OCI-LY1 (cell line): ENCODE measurements at regions not wholly inside any gene's neighbourhood (a gene's known extent, or its start where the extent isn't known, plus 50 kb on each side); places are given as distances from the start of the nearest gene placed in this dataset.

ENCODE experiments used
- H2AFZ ChIP-seq: fragments of 200-600 bp; sonication (generic), shearing (Covaris generic); 2 replicates; pipeline ENCODE4 v1.6.0; 2014; ENCODE audit warnings: antibody characterized with exemption, mild to moderate bottlenecking, low read length
- H3F3A ChIP-seq: fragments of 200-600 bp; sonication (generic), shearing (Covaris generic); 2 replicates; pipeline ENCODE4 v1.6.0; 2014; ENCODE audit warnings: mild to moderate bottlenecking, antibody characterized with exemption, low read length, moderate library complexity; ENCODE audit not compliant: insufficient read depth
- H3K27ac ChIP-seq: fragments of 200-600 bp; sonication (generic); 2 replicates; pipeline ENCODE4 v1.5.1; 2014; ENCODE audit warnings: low read length, mixed run types, mild to moderate bottlenecking, low read depth; ENCODE audit not compliant: poor library complexity, severe bottlenecking
- H3K27me3 ChIP-seq: fragments of 200-600 bp; sonication (generic); 2 replicates; pipeline ENCODE4 v1.6.0; 2014; ENCODE audit warnings: antibody characterized with exemption, mild to moderate bottlenecking, low read length, moderate library complexity; ENCODE audit not compliant: insufficient read depth
- H3K36me3 ChIP-seq: fragments of 200-600 bp; sonication (generic); 2 replicates; pipeline ENCODE4 v1.6.1; 2014; ENCODE audit warnings: mild to moderate bottlenecking, antibody characterized with exemption, low read length, moderate library complexity, mixed read lengths; ENCODE audit not compliant: insufficient read depth
- H3K4me1 ChIP-seq: fragments of 200-600 bp; sonication (generic); 2 replicates; pipeline ENCODE4 v1.5.1; 2014; ENCODE audit warnings: mild to moderate bottlenecking, low read length, moderate library complexity; ENCODE audit not compliant: insufficient read depth, severe bottlenecking
- H3K4me2 ChIP-seq: fragments of 200-600 bp; sonication (generic), shearing (Covaris generic); 2 replicates; pipeline ENCODE4 v1.6.1; 2014; ENCODE audit warnings: low read length
- H3K4me3 ChIP-seq: fragments of 200-600 bp; sonication (generic); 2 replicates; pipeline ENCODE4 v1.5.1; 2014; ENCODE audit warnings: low read length, low read depth, mild to moderate bottlenecking, mixed read lengths; ENCODE audit not compliant: poor library complexity, severe bottlenecking
- H3K79me2 ChIP-seq: fragments of 200-600 bp; shearing (Covaris generic); 2 replicates; pipeline ENCODE4 v1.6.1; 2016; ENCODE audit warnings: mixed run types, low read length, mixed read lengths; ENCODE audit not compliant: insufficient read depth
- H3K9ac ChIP-seq: fragments of 200-600 bp; sonication (generic), shearing (Covaris generic); 2 replicates; pipeline ENCODE4 v1.6.1; 2014; ENCODE audit warnings: mild to moderate bottlenecking, low read length, mixed read lengths
- H3K9me2 ChIP-seq: fragments of 200-600 bp; sonication (generic), shearing (Covaris generic); 2 replicates; pipeline ENCODE4 v1.6.1; 2014; ENCODE audit warnings: low read depth, mild to moderate bottlenecking, low read length, mixed read lengths
- H3K9me3 ChIP-seq: fragments of 200-600 bp; shearing (Covaris generic); 2 replicates; pipeline ENCODE4 v1.6.1; 2014; ENCODE audit warnings: low read length, mixed read lengths
- H4K20me1 ChIP-seq: fragments of 200-600 bp; sonication (generic), shearing (Covaris generic); 2 replicates; pipeline ENCODE4 v1.6.0; 2016; ENCODE audit warnings: mild to moderate bottlenecking, low read length; ENCODE audit not compliant: insufficient read depth
- EZH2 ChIP-seq: fragments of 200-600 bp; sonication (generic), shearing (Covaris generic); IDR thresholded peaks from 2 replicates; pipeline ENCODE4 v1.8.0; 2017; ENCODE audit warnings: borderline replicate concordance, mixed run types, mild to moderate bottlenecking, antibody characterized with exemption, low read length, moderate library complexity, mixed read lengths
- TF ChIP-seq, protein P1 (sequence below): fragments of 200-600 bp; sonication (generic), shearing (Covaris generic); IDR thresholded peaks from 2 replicates; pipeline ENCODE4 v1.5.1; 2017; ENCODE audit warnings: mild to moderate bottlenecking, antibody characterized with exemption, low read length, moderate library complexity, mixed read lengths

DNA sequence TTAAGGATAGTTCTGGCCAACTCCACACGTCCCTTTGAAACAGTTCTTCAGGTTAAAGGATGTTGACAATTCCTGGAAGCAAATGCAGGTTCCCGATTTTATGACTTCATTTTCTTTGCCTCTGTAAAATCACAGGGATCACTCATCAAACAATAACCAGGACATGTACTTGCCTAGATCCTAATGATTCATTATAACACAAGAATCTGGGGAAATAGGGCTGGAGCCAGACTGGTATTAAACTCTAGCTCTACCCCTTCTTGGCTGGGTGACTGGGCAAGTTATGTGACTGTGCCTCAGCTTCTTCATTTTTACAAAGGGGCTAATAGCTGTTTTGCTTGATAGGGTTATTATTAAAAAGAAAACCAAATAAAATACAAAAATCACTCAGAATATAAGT is 56.0 kb upstream of the KCND2 start:
- Histone ChIP-seq H4K20me1 (no peaks in the 10 kb centered on the region), H3K9me2 (no peaks in the 10 kb centered on the region), H3K4me2 (no peak overlapping the region), H3K4me3 (no peak overlapping the region), H3K27ac (no peak overlapping the region), H3K4me1 (no peaks in the 10 kb centered on the region), H3K27me3 (no peaks in the 10 kb centered on the region), H2AFZ (no peak overlapping the region), H3K36me3 (no peaks in the 10 kb centered on the region), H3F3A (no peaks in the 10 kb centered on the region), H3K9me3 (no peaks in the 10 kb centered on the region), H3K9ac (no peak overlapping the region), H3K79me2 (no peaks in the 10 kb centered on the region)
- no peak for TF ChIP-seq EZH2
- TF ChIP-seq, protein P1, sequence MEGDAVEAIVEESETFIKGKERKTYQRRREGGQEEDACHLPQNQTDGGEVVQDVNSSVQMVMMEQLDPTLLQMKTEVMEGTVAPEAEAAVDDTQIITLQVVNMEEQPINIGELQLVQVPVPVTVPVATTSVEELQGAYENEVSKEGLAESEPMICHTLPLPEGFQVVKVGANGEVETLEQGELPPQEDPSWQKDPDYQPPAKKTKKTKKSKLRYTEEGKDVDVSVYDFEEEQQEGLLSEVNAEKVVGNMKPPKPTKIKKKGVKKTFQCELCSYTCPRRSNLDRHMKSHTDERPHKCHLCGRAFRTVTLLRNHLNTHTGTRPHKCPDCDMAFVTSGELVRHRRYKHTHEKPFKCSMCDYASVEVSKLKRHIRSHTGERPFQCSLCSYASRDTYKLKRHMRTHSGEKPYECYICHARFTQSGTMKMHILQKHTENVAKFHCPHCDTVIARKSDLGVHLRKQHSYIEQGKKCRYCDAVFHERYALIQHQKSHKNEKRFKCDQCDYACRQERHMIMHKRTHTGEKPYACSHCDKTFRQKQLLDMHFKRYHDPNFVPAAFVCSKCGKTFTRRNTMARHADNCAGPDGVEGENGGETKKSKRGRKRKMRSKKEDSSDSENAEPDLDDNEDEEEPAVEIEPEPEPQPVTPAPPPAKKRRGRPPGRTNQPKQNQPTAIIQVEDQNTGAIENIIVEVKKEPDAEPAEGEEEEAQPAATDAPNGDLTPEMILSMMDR, result no peak

DNA sequence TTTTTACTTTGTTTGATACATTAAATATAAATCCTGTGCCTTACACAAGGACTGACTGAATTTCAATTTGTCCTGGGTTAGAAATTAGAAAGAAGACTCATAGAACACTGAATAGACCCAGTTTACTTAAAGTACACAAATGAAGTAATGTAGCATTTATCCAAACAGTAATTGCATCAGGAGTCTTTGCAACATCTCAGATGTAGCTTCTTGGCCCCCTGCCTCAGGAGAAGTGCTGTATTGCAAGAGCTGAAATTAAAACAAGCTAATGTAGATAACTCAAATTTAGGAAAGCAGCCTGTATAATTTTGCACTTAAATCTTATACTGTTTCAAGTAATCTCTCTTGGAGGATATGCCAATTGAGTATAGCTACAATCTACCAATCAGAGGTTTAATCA is 54.3 kb upstream of the KCND2 start:
- Histone ChIP-seq H2AFZ (no peak overlapping the region), H3K4me1 (no peaks in the 10 kb centered on the region), H3K9me3 (no peaks in the 10 kb centered on the region), H3K9ac (no peak overlapping the region), H4K20me1 (no peaks in the 10 kb centered on the region), H3K36me3 (no peaks in the 10 kb centered on the region), H3K4me2 (no peak overlapping the region), H3K4me3 (no peak overlapping the region), H3K79me2 (no peaks in the 10 kb centered on the region), H3K27me3 (no peaks in the 10 kb centered on the region), H3K9me2 (no peaks in the 10 kb centered on the region), H3F3A (no peaks in the 10 kb centered on the region), H3K27ac (no peak overlapping the region)
- TF ChIP-seq, protein P1, result no peak
- no peak for TF ChIP-seq EZH2

DNA sequence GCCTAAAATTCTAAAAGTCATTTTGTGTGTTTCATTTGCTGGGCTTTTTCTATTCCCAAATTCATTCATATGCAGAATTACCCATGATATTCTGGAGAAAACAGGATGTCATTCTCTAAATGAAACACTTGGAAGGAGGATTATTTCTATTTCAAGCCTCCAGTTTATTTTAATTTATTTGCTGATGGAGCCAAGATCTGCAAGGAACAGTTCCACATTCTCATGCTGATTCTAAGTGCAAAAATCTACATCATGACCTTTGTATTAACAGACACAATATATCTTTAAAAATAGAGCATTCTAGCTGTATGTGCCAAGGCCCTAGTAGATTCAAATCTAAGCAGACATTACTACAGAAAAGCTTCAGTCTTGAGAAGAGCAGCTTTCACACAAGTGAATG is 51.3 kb upstream of the KCND2 start:
- H3K4me2 ChIP-seq, result no peak overlapping the region

More for the DNA sequence above, 51.3 kb upstream of the KCND2 start:
- Histone ChIP-seq H3K36me3 (no peaks in the 10 kb centered on the region), H3K27ac (no peak overlapping the region), H3F3A (no peaks in the 10 kb centered on the region), H2AFZ (no peak overlapping the region), H3K27me3 (no peaks in the 10 kb centered on the region), H3K79me2 (no peaks in the 10 kb centered on the region), H3K4me1 (no peaks in the 10 kb centered on the region), H4K20me1 (no peaks in the 10 kb centered on the region), H3K9me3 (no peaks in the 10 kb centered on the region), H3K9me2 (no peaks in the 10 kb centered on the region), H3K4me3 (no peak overlapping the region), H3K9ac (no peak overlapping the region)
- TF ChIP-seq, protein P1, result no peak
- no peak for TF ChIP-seq EZH2
